Muscle of leg (tissue), 3 donors: ENCODE measurements at regions not wholly inside any gene's neighbourhood (a gene's known extent, or its start where the extent isn't known, plus 50 kb on each side); places are given as distances from the start of the nearest gene placed in this dataset.

ENCODE experiments used
- DNase-seq: peaks from one replicate; pipeline ENCODE4 v3.0.0; 2013
- H3K27ac ChIP-seq: one replicate; pipeline ENCODE4 v1.5.1; 2013; ENCODE audit warnings: mild to moderate bottlenecking, low read length, control low read depth
- H3K27me3 ChIP-seq: one replicate; pipeline ENCODE4 v1.6.1; 2013; ENCODE audit warnings: low read length; ENCODE audit not compliant: control insufficient read depth, insufficient read depth
- H3K36me3 ChIP-seq: one replicate; pipeline ENCODE4 v1.6.1; 2013; ENCODE audit warnings: low read length; ENCODE audit not compliant: control insufficient read depth, insufficient read depth
- H3K4me1 ChIP-seq: one replicate; pipeline ENCODE4 v1.6.1; 2013; ENCODE audit warnings: low read length; ENCODE audit not compliant: control insufficient read depth, insufficient read depth
- H3K4me3 ChIP-seq: one replicate; pipeline ENCODE4 v1.5.1; 2013; ENCODE audit warnings: low read length, control low read depth
- H3K9me3 ChIP-seq: replicated peaks from 2 replicates; pipeline ENCODE4 v1.6.1; 2013; ENCODE audit warnings: low read depth, low read length; ENCODE audit not compliant: control insufficient read depth
- WGBS: methylation state at CpG from one replicate; pipeline ENCODE4 v1.1.5; 2013; ENCODE audit warnings: missing lambda C conversion rate; ENCODE audit not compliant: insufficient coverage; 5-methylcytosine and 5-hydroxymethylcytosine counted together

- DNase-seq, result no peak
- Histone ChIP-seq H3K4me1 (no peaks in the 10 kb centered on the region), H3K27me3 (no peaks in the 10 kb centered on the region), H3K9me3 (no peaks in the 10 kb centered on the region), H3K4me3 (no peak overlapping the region), H3K36me3 (no peaks in the 10 kb centered on the region), H3K27ac (no peak overlapping the region)
- no CpG with 5 or more reads among the region's 2 CpGs for WGBS
These were observed 114.2 kb downstream of the HAPSTR1 start for GRCh38 chr16:9205661-9206060.

GRCh38 chr16:9206156-9206555 is 114.7 kb downstream of the HAPSTR1 start:
- Histone ChIP-seq H3K4me3 (no peak overlapping the region), H3K4me1 (no peaks in the 10 kb centered on the region), H3K9me3 (no peaks in the 10 kb centered on the region), H3K27ac (no peak overlapping the region), H3K36me3 (no peaks in the 10 kb centered on the region), H3K27me3 (no peaks in the 10 kb centered on the region)
- 57% methylated on average over 1 of the region's 3 CpGs for WGBS
- no peak for DNase-seq

GRCh38 chr16:9212621-9213020 is 121.2 kb downstream of the HAPSTR1 start:
- no peak overlapping the region for H3K4me3 ChIP-seq
- no peaks in the 10 kb centered on the region for H3K36me3 ChIP-seq
- H3K27ac ChIP-seq, result no peak overlapping the region
- no peaks in the 10 kb centered on the region for H3K4me1 ChIP-seq
- no peaks in the 10 kb centered on the region for H3K9me3 ChIP-seq
- H3K27me3 ChIP-seq, result no peaks in the 10 kb centered on the region
- DNase-seq, result no peak
- 53% methylated on average over 3 of the region's 5 CpGs for WGBS

- no peak for DNase-seq
- no peak overlapping the region for H3K4me3 ChIP-seq
- no peak overlapping the region for H3K27ac ChIP-seq
- no peaks in the 10 kb centered on the region for H3K9me3 ChIP-seq
- no peaks in the 10 kb centered on the region for H3K36me3 ChIP-seq
- WGBS, result 32% methylated on average over 3 of the region's 6 CpGs
- peaks cover 2% of the 10 kb centered on the region for H3K27me3 ChIP-seq
- no peaks in the 10 kb centered on the region for H3K4me1 ChIP-seq
These were observed 128.4 kb downstream of the HAPSTR1 start for GRCh38 chr16:9219813-9220212.

GRCh38 chr16:9225527-9226316 is 134.3 kb downstream of the HAPSTR1 start:
- Histone ChIP-seq H3K9me3 (no peaks in the 10 kb centered on the region), H3K36me3 (no peaks in the 10 kb centered on the region), H3K27me3 (no peaks in the 10 kb centered on the region), H3K4me1 (no peaks in the 10 kb centered on the region), H3K27ac (no peak overlapping the region), H3K4me3 (no peak overlapping the region)
- DNase-seq, result no peak
- WGBS, result 37% methylated on average over 5 of the region's 5 CpGs

GRCh38 chr16:9226924-9227323 is 135.5 kb downstream of the HAPSTR1 start:
- Histone ChIP-seq H3K9me3 (no peaks in the 10 kb centered on the region), H3K4me3 (no peak overlapping the region), H3K36me3 (no peaks in the 10 kb centered on the region), H3K27ac (no peak overlapping the region), H3K4me1 (no peaks in the 10 kb centered on the region), H3K27me3 (no peaks in the 10 kb centered on the region)
- DNase-seq, result no peak
- no CpG with 5 or more reads among the region's 7 CpGs for WGBS

- no CpG with 5 or more reads among the region's 2 CpGs for WGBS
- Histone ChIP-seq H3K36me3 (no peaks in the 10 kb centered on the region), H3K27ac (no peak overlapping the region), H3K4me3 (no peak overlapping the region), H3K27me3 (no peaks in the 10 kb centered on the region), H3K9me3 (no peaks in the 10 kb centered on the region), H3K4me1 (no peaks in the 10 kb centered on the region)
- DNase-seq, result no peak
These were observed 139.6 kb downstream of the HAPSTR1 start for GRCh38 chr16:9231039-9231438.

- peak; percentile 6 for DNase-seq
These were observed 140.8 kb downstream of the HAPSTR1 start for GRCh38 chr16:9232102-9232770.

GRCh38 chr16:9235867-9236266 is 144.4 kb downstream of the HAPSTR1 start:
- H3K4me1 ChIP-seq, result no peaks in the 10 kb centered on the region
- no peaks in the 10 kb centered on the region for H3K36me3 ChIP-seq
- no peaks in the 10 kb centered on the region for H3K27me3 ChIP-seq
- WGBS, result 57% methylated on average over 1 of the region's 2 CpGs
- H3K4me3 ChIP-seq, result no peak overlapping the region
- peak; percentile 31 for DNase-seq
- H3K27ac ChIP-seq, result no peak overlapping the region
- no peaks in the 10 kb centered on the region for H3K9me3 ChIP-seq

More at GRCh38 chr16:9232102-9232770, 140.8 kb downstream of the HAPSTR1 start:
- 40% methylated on average over 1 of the region's 5 CpGs for WGBS
- Histone ChIP-seq H3K4me1 (no peaks in the 10 kb centered on the region), H3K9me3 (no peaks in the 10 kb centered on the region), H3K36me3 (no peaks in the 10 kb centered on the region), H3K27me3 (no peaks in the 10 kb centered on the region), H3K4me3 (no peak overlapping the region), H3K27ac (no peak overlapping the region)

- H3K36me3 ChIP-seq, result no peaks in the 10 kb centered on the region
- no peak for DNase-seq
- 61% methylated on average over 5 of the region's 5 CpGs for WGBS
- H3K4me1 ChIP-seq, result no peaks in the 10 kb centered on the region
- H3K27ac ChIP-seq, result no peak overlapping the region
- H3K4me3 ChIP-seq, result no peak overlapping the region
- no peaks in the 10 kb centered on the region for H3K27me3 ChIP-seq
- no peaks in the 10 kb centered on the region for H3K9me3 ChIP-seq
These were observed 144.9 kb downstream of the HAPSTR1 start for GRCh38 chr16:9236319-9236718.
